GM18498 (cell line): ENCODE measurements at regions not wholly inside any gene's neighbourhood (a gene's known extent, or its start where the extent isn't known, plus 50 kb on each side); places are given as distances from the start of the nearest gene placed in this dataset.
"Not testable (repeated sequence)": the region's sequence is repeated elsewhere in the genome, so short reads cannot be mapped to it uniquely, and the experiment has no call there.

ENCODE experiments used
- ATAC-seq: cut with Tn5 transposase; IDR thresholded peaks from one replicate; pipeline ENCODE4 v1.9.1; 2021; ENCODE audit warnings: mild to moderate bottlenecking, moderate library complexity; ENCODE audit not compliant: unreplicated experiment

- no peak for ATAC-seq
These were observed 165.8 kb downstream of the RPIA start for GRCh38 chr2:88857274-88857741.

- ATAC-seq, result no peak
These were observed 166.5 kb downstream of the RPIA start for GRCh38 chr2:88857951-88858411.

GRCh38 chr2:88859461-88859860 lies 168.0 kb downstream of the RPIA start:
- ATAC-seq, result no peak

- ATAC-seq, result no peak
These were observed 169.1 kb downstream of the RPIA start for GRCh38 chr2:88860421-88861075.

- ATAC-seq, result no peak
These were observed 174.4 kb downstream of the RPIA start for GRCh38 chr2:88865801-88866371.

DNA sequence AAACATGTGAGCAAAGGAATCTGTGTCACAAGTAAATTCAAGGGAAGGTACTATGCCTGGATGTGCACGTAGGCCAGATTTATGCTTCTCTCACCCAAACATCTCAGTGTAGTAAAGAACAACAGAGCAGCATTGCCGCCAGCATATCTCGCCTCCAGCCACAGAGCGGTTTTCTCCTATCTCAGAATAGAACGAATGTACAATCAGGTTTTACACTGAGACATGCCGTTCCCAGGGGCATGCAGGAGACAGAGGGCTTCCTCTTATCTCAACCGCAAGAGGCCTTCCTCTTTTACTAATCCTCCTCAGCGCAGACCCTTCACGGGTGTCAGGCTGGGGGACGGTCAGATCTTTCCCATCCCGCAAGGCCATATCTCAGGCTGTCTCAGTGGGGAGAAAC lies 175.3 kb downstream of the RPIA start:
- no peak for ATAC-seq

DNA sequence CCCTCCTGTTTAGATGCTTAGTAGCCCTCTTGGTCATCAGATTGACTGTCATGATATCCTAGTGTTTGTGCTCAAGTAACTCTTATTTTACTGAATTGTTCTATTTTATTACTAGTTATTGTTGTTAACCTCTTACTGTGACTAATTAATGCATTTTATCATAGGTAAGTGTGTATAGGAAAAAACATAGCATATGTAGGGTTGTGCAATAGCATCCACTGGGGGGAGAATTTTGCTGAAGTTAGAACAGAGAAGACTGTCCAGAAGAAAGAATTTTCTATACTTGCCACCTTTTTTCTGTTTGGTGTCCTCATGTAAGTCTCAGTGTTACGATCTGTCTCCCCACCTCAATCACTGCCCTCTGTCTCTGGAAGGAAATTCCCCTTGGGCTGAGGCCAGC lies 177.4 kb downstream of the RPIA start:
- ATAC-seq, result no peak

DNA sequence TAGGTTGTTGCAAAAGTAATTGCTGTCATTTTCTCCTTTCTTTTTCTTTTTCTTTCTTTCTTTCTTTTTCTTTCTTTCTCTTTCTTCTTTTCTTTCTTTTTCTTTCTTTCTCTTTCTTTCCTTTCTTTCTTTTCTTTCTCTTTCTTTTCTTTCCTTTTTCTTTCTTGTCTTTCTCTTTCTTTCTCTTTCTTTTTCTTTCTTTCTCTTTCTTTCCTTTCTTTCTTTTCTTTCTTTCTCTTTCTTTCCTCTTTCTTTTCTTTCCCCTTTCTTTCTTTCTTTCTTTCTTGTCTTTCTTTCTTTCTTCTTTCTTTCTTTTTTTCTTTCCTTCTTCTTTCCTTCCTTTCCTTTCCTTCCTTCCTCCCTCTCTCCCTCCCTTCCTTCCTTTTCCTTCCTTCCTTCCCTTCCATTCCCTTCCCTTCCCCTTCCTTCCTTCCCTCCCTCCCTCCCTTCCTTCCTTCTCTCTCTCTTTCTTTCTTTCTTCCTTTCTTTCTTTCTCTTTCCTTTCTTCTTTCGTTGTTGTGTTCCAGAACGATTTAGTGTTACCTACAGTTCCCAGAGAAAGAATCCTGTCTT lies 178.9 kb downstream of the RPIA start:
- no peak for ATAC-seq

- ATAC-seq, result no peak
These were observed 179.9 kb downstream of the RPIA start for GRCh38 chr2:88871336-88871735.

- ATAC-seq, result no peak
These were observed 182.1 kb downstream of the RPIA start for GRCh38 chr2:88873620-88874019.

- no peak for ATAC-seq
These were observed 182.7 kb downstream of the RPIA start for GRCh38 chr2:88874063-88874657.

DNA sequence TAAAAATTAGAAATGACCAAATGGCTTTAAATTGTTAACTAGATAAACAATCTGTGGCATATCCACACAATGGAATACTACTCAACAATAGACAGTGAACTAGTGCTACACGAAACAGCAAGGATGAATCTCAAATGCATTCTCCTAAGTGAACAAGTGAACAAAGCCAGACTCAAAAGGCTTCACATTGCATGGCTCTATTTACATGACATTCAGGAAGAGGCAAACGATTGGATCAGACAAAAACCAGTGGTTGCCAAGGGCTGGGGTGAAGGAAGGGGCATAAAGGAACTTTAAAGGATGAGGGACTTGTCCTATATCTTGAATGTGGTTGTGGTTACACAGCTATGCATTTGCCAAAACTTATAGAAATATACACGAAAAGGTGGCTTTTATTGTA lies 184.3 kb downstream of the RPIA start:
- no peak for ATAC-seq

- ATAC-seq, result no peak
These were observed 189.0 kb downstream of the RPIA start for GRCh38 chr2:88880441-88880953.

DNA sequence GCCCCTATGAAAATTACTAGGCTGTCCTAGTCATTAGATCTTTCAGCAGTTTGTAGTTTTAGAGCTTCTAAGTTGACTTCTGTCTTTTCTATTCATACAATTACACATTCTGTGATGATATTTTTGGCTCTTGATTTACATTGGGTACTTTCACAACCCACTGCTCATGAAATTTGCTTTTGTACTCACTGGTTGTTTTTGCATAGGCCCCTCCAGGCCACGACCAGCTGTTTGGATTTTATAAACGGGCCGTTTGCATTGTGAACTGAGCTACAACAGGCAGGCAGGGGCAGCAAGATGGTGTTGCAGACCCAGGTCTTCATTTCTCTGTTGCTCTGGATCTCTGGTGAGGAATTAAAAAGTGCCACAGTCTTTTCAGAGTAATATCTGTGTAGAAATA lies 193.8 kb downstream of the RPIA start:
- peak; percentile 56 for ATAC-seq

DNA sequence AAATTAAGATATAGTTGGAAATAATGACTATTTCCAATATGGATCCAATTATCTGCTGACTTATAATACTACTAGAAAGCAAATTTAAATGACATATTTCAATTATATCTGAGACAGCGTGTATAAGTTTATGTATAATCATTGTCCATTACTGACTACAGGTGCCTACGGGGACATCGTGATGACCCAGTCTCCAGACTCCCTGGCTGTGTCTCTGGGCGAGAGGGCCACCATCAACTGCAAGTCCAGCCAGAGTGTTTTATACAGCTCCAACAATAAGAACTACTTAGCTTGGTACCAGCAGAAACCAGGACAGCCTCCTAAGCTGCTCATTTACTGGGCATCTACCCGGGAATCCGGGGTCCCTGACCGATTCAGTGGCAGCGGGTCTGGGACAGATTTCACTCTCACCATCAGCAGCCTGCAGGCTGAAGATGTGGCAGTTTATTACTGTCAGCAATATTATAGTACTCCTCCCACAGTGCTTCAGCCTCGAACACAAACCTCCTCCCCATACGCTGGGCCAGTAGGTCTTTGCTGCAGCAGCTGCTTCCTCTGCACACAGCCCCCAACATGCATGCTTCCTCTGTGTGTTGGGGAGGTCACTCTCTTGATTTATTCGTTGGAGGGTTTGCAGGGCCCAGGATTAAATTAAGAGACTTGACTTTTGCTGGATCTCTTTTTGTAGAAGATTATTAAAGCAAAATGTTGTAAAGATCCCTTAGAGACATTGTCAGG lies 194.4 kb downstream of the RPIA start:
- no peak for ATAC-seq

DNA sequence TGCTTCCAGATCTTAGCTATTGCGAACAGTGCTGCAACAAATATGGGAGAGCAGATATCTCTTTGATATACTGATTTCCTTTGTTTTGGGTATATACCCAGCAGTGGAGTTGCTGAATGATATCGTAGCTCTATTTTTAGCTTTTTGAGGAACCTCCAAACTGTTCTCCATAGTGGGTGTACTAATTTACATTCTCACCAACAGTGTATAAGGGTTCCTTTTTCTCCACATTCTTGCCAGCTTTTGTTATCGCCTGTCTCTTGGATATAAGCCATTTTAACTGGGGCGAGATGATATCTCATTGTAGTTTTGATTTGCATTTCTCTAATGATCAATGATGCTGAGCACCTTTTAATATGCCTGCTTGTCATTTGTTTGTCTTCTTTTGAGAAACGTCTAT lies 196.0 kb downstream of the RPIA start:
- ATAC-seq, result not testable (repeated sequence)

GRCh38 chr2:88892207-88892606 lies 200.7 kb downstream of the RPIA start:
- ATAC-seq, result no peak

DNA sequence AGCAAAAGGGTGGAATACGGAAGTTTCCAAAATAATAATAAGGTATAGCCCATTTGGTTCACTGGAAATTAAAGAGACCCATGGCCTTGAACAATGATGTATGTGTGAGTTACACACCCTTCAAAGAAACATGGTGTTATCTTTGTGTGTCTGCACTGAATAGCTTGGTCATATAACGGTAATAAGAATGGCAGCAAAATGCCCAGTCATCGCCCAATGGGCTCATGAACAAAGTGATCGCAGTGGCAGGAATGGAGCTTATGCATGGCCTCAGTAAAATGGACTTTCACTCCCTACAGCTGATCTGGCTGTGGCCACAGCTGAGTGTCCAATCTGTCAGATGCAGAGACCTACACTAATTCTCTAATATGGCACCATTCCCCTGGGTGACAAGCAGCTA lies 201.3 kb downstream of the RPIA start:
- no peak for ATAC-seq

DNA sequence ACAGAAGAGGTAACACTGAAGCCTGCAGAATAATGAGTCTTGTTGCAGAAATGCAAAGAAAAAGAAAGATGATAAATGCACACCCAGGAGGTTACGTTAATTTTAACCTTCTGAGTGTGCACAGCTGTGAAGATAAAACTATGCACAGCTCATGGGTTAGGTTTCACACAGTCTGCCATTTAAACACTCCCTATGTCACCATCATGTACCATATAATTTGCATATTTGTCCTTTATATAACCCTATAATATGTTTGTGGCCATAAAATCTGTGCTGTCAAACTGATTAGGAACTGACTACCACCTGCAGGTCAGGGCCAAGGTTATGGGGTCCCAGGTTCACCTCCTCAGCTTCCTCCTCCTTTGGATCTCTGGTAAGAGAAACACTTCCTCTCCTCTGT lies 205.5 kb downstream of the RPIA start:
- no peak for ATAC-seq

- no peak for ATAC-seq
These were observed 206.2 kb downstream of the RPIA start for GRCh38 chr2:88897715-88898114.

GRCh38 chr2:88903749-88904353 lies 212.4 kb downstream of the RPIA start:
- ATAC-seq, result no peak
